Chondrocyte (in vitro differentiated cells): ENCODE measurements at regions not wholly inside any gene's neighbourhood (a gene's known extent, or its start where the extent isn't known, plus 50 kb on each side); places are given as distances from the start of the nearest gene placed in this dataset.

Experiments
- DNase-seq: peaks from one replicate; pipeline ENCODE4 v3.0.0; 2021; ENCODE audit warnings: mixed read lengths, low spot score
- H3K27ac Mint-ChIP-seq: one replicate; pipeline ENCODE4 v1.8.0; 2021; ENCODE audit warnings: mild to moderate bottlenecking, moderate library complexity, mixed read lengths; ENCODE audit not compliant: unreplicated experiment
- H3K27me3 Mint-ChIP-seq: 2 replicates; pipeline ENCODE4 v1.8.0; 2021; ENCODE audit warnings: low read depth, mixed read lengths
- H3K36me3 Mint-ChIP-seq: 2 replicates; pipeline ENCODE4 v1.8.0; 2021; ENCODE audit warnings: low read depth, mixed read lengths
- H3K4me1 Mint-ChIP-seq: 2 replicates; pipeline ENCODE4 v1.8.0; 2021; ENCODE audit warnings: low read depth, mild to moderate bottlenecking, mixed read lengths
- H3K4me3 Mint-ChIP-seq: one replicate; pipeline ENCODE4 v1.8.0; 2021; ENCODE audit warnings: mild to moderate bottlenecking, moderate library complexity, mixed read lengths; ENCODE audit not compliant: unreplicated experiment
- H3K9me3 Mint-ChIP-seq: 2 replicates; pipeline ENCODE4 v1.8.0; 2021; ENCODE audit warnings: low read depth, mixed read lengths
- TF ChIP-seq, protein P1 (sequence below): fragments of 200-600 bp; sonication (generic); IDR thresholded peaks from 2 replicates; pipeline ENCODE4 v1.5.0; 2021; ENCODE audit warnings: antibody characterized with exemption, mild to moderate bottlenecking, moderate library complexity

DNA sequence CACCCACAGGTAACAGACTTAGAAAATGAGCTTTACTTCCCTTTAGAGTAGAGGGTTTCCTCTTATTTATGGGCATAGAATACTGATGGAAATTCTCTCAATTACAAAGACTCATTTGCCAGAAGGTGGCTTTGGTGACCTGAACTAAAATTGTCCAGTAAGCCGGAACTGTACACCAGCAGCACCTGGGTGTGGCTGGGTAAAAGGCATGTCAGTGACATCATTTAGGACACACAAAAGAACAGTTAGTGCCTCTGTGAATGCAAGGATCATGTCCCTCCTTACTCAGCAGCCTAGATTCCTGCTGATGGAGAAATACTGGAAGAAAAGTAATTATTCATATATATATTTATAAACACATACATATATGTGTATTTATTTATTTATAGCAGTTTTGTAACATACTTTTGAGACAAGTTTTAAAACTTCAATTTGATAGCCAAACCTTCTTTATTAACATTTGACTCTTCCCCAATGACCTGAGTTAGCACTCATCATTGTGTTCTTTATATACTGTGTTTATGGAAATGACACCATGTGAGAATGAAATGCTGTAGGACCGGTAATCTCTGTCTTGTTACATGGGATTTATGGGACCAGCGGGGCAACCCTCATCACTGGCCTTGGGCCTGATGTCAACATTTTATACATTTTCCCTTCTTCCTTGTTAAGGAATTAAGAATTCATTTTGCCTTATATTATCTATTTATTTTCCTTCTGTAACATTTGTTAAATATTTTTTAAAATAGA, 274.4 kb downstream of the BRINP2 start:
- H3K27ac Mint-ChIP-seq: no peak overlapping the region
- no peaks in the 10 kb centered on the region for H3K9me3 Mint-ChIP-seq
- H3K4me3 Mint-ChIP-seq: no peak overlapping the region
- H3K36me3 Mint-ChIP-seq: no peaks in the 10 kb centered on the region
- TF ChIP-seq, protein P1, sequence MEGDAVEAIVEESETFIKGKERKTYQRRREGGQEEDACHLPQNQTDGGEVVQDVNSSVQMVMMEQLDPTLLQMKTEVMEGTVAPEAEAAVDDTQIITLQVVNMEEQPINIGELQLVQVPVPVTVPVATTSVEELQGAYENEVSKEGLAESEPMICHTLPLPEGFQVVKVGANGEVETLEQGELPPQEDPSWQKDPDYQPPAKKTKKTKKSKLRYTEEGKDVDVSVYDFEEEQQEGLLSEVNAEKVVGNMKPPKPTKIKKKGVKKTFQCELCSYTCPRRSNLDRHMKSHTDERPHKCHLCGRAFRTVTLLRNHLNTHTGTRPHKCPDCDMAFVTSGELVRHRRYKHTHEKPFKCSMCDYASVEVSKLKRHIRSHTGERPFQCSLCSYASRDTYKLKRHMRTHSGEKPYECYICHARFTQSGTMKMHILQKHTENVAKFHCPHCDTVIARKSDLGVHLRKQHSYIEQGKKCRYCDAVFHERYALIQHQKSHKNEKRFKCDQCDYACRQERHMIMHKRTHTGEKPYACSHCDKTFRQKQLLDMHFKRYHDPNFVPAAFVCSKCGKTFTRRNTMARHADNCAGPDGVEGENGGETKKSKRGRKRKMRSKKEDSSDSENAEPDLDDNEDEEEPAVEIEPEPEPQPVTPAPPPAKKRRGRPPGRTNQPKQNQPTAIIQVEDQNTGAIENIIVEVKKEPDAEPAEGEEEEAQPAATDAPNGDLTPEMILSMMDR: no peak
- no peak for DNase-seq
- H3K27me3 Mint-ChIP-seq: peaks cover 25% of the 10 kb centered on the region
- no peaks in the 10 kb centered on the region for H3K4me1 Mint-ChIP-seq

DNA sequence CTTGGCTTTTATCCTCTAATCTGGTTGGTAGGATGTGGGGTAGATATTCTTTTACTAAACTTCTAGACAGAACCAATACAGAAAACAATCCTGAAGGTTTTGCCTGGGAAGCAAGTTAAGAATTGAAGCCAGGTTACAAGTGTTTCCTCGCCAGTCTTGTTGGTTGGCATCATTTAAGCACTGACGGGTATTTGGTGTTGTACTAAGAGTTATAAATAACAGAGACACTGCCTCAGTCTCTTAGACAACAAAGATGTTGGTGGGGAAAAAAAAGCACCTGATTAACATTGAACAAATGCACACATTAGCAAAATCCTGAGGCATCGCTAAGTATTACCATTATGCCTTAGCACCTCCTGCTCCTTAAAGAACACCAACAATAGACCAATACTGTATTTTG, 272.2 kb downstream of the BRINP2 start:
- Mint-ChIP-seq H3K4me3 (no peak overlapping the region), H3K36me3 (no peaks in the 10 kb centered on the region), H3K4me1 (no peaks in the 10 kb centered on the region), H3K9me3 (no peaks in the 10 kb centered on the region), H3K27me3 (peaks cover 25% of the 10 kb centered on the region), H3K27ac (no peak overlapping the region)
- TF ChIP-seq, protein P1: no peak
- DNase-seq: no peak

DNA sequence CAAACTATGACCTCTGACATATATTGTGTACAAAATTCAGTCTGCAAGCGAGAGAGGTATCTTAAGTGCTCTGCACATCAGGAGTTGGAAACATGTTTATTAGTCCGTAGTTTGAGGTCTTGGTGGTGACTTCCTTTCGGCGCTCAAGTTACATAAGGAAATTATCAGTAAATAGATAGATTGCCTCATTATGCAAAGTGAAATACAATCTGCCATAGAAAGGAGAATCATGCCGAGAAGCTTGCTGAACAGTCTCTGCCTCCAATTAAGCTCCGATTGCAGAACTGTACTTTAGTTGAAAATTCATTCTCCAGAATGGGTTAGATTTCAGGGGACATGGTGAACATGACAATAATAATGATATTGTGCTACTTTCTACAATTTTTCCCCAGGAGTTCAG, 271.8 kb downstream of the BRINP2 start:
- Mint-ChIP-seq H3K27me3 (peaks cover 23% of the 10 kb centered on the region), H3K4me1 (no peaks in the 10 kb centered on the region), H3K36me3 (no peaks in the 10 kb centered on the region), H3K9me3 (no peaks in the 10 kb centered on the region), H3K4me3 (no peak overlapping the region), H3K27ac (no peak overlapping the region)
- TF ChIP-seq, protein P1: no peak
- no peak for DNase-seq

DNA sequence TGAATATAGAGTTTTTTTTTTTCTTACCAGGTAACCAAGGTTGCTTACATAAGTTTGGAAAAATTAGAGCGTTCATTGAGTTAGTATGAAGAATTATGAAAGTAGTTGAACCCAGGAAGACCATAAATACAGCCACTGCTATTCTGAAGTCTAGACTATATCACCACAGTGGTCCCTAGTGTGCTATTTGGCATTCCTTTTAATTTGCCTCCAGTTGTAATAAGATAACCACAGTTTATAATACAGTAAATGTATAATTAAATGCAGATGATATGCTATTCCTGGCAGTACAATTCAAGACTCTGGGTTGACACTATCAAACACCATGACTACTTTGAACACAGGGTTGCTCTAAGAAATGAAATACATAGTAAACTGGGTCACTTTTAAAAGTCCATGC, 270.5 kb downstream of the BRINP2 start:
- H3K27ac Mint-ChIP-seq: no peak overlapping the region
- H3K27me3 Mint-ChIP-seq: peaks cover 22% of the 10 kb centered on the region

DNA sequence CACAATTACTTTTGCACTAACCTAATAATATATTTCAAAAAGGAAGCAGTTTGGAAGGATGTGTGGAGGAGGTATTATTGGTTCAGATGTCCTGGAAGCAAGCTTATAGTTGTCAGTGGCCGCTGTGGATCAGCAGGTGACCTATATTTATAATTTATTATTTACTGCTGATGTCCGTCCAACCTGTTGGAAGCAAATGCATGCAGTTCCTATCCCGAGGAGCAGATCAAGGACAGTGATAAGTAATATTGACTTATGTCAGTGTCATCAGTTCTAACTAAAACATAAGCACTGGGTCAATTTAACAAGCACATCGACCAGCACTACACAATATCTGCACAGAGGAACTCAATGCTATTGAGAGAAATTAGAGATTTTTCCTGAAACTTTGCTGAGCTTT, 270.1 kb downstream of the BRINP2 start:
- H3K4me1 Mint-ChIP-seq: no peaks in the 10 kb centered on the region
- no peaks in the 10 kb centered on the region for H3K36me3 Mint-ChIP-seq
- no peaks in the 10 kb centered on the region for H3K9me3 Mint-ChIP-seq
- no peak overlapping the region for H3K27ac Mint-ChIP-seq
- H3K27me3 Mint-ChIP-seq: peaks cover 27% of the 10 kb centered on the region
- TF ChIP-seq, protein P1: no peak
- no peak overlapping the region for H3K4me3 Mint-ChIP-seq
- no peak for DNase-seq

More for the DNA sequence above, 270.5 kb downstream of the BRINP2 start:
- Mint-ChIP-seq H3K4me3 (no peak overlapping the region), H3K9me3 (no peaks in the 10 kb centered on the region), H3K4me1 (no peaks in the 10 kb centered on the region), H3K36me3 (no peaks in the 10 kb centered on the region)
- DNase-seq: no peak
- TF ChIP-seq, protein P1: no peak
